ENCODE measurements at regions not wholly inside any gene's neighbourhood (a gene's known extent, or its start where the extent isn't known, plus 50 kb on each side); places are given as distances from the start of the nearest gene placed in this dataset.

GRCh38 chr10:123583639-123584418 lies 82.3 kb upstream of the GPR26 start:
- BruUV-seq (replicated peaks): no TSS peak
- no peaks in the 10 kb centered on the region for H3K9me3 ChIP-seq (replicated peaks; ENCODE audit: control insufficient read depth, insufficient read depth, low read length)
- TF ChIP-seq MYC (IDR thresholded peaks at IDR 0.05; ENCODE audit: low read depth, low read length) (no peak), CTCF (IDR thresholded peaks at IDR 0.05; ENCODE audit: extremely low read depth in 1 of 2, insufficient read depth in 1 of 2, low read depth in 1 of 2, low read length in 2 of 2) (peak; percentile 79 to 90)
- H3K36me3 ChIP-seq (ENCODE audit: control insufficient read depth in 2 of 2, extremely low read depth in 1 of 2, insufficient read depth in 2 of 2, low read length in 2 of 2): no peaks in the 10 kb centered on the region
- H3K9ac ChIP-seq (replicated peaks; ENCODE audit: extremely low read depth, insufficient read depth, low read length): no peak overlapping the region
- intact Hi-C loops (cut with micrococcal nuclease): loop anchor here (1.0 to 2.0 kb wide), 3 partner anchors 282 to 819 kb away; no protein-coding TSS in a partner anchor
- ChIA-PET CTCF (interaction anchor here (2.1 to 6.7 kb wide), 5 partner anchors 378 to 805 kb away, joined by 6 to 122 read pairs (median 16); no protein-coding TSS in a partner anchor), POLR2A (no interaction called here)
- peaks cover 0 to 1% of the 10 kb centered on the region in 2 experiments for H3K27me3 ChIP-seq (ENCODE audit: control insufficient read depth in 2 of 2, insufficient read depth in 2 of 2, low read length in 2 of 2)
- H3K4me3 ChIP-seq (replicated peaks in 1 of 3; ENCODE audit: insufficient read depth in 1 of 3, low read depth in 1 of 3, low read length in 3 of 3): no peak overlapping the region
- no peak overlapping the region for H3K4me2 ChIP-seq (ENCODE audit: insufficient read depth, low read length)
- peak; percentile 55 for DNase-seq (ENCODE audit: low read depth, low spot score)
- H3K27ac ChIP-seq (ENCODE audit: insufficient read depth, low read depth, low read length): no peak overlapping the region
- H3K9me1 ChIP-seq (replicated peaks; ENCODE audit: control insufficient read depth, extremely low read depth, insufficient read depth, low read length): no peaks in the 10 kb centered on the region
- peak; percentile 90 for FAIRE-seq
- H3K4me1 ChIP-seq (ENCODE audit: control insufficient read depth, extremely low read depth, insufficient read depth, low read length): no peaks in the 10 kb centered on the region
- dilution Hi-C loops (cut with MboI; ENCODE audit: extremely low pct_ligation_motif_present, low sequenced_read_pairs): no loop called here
- no peaks in the 10 kb centered on the region for H3K79me2 ChIP-seq (ENCODE audit: control insufficient read depth, insufficient read depth, low read length)
- no peak overlapping the region for H2AFZ ChIP-seq (ENCODE audit: low read depth, low read length)
- no peaks in the 10 kb centered on the region for H4K20me1 ChIP-seq (replicated peaks; ENCODE audit: control insufficient read depth, extremely low read depth, insufficient read depth, low read length)

GRCh38 chr10:123584419-123584775 lies 81.8 kb upstream of the GPR26 start:
- Histone ChIP-seq H3K4me3 (replicated peaks in 1 of 3; ENCODE audit: insufficient read depth in 1 of 3, low read depth in 1 of 3, low read length in 3 of 3) (no peak overlapping the region), H3K9me3 (replicated peaks; ENCODE audit: control insufficient read depth, insufficient read depth, low read length) (no peaks in the 10 kb centered on the region), H3K27ac (ENCODE audit: insufficient read depth, low read depth, low read length) (no peak overlapping the region), H3K9me1 (replicated peaks; ENCODE audit: control insufficient read depth, extremely low read depth, insufficient read depth, low read length) (no peaks in the 10 kb centered on the region), H3K36me3 (ENCODE audit: control insufficient read depth in 2 of 2, extremely low read depth in 1 of 2, insufficient read depth in 2 of 2, low read length in 2 of 2) (no peaks in the 10 kb centered on the region), H3K4me2 (ENCODE audit: insufficient read depth, low read length) (no peak overlapping the region), H3K27me3 (ENCODE audit: control insufficient read depth in 2 of 2, insufficient read depth in 2 of 2, low read length in 2 of 2) (peaks cover 0 to 1% of the 10 kb centered on the region in 2 experiments), H3K4me1 (ENCODE audit: control insufficient read depth, extremely low read depth, insufficient read depth, low read length) (no peaks in the 10 kb centered on the region), H3K9ac (replicated peaks; ENCODE audit: extremely low read depth, insufficient read depth, low read length) (no peak overlapping the region), H2AFZ (ENCODE audit: low read depth, low read length) (no peak overlapping the region), H3K79me2 (ENCODE audit: control insufficient read depth, insufficient read depth, low read length) (no peaks in the 10 kb centered on the region), H4K20me1 (replicated peaks; ENCODE audit: control insufficient read depth, extremely low read depth, insufficient read depth, low read length) (no peaks in the 10 kb centered on the region)
- dilution Hi-C loops (cut with MboI; ENCODE audit: extremely low pct_ligation_motif_present, low sequenced_read_pairs) (no loop called here), intact Hi-C loops (cut with micrococcal nuclease) (no loop called here)
- ChIA-PET CTCF (interaction anchor here (1.2 to 6.7 kb wide), 4 partner anchors 377 to 805 kb away, joined by 8 to 122 read pairs (median 16); no protein-coding TSS in a partner anchor), POLR2A (no interaction called here)
- DNase-seq (ENCODE audit: low read depth, low spot score): no peak
- no TSS peak for BruUV-seq (replicated peaks)
- TF ChIP-seq JUN (IDR thresholded peaks at IDR 0.05; ENCODE audit: borderline replicate concordance, insufficient read depth, insufficient read length, low read depth): no peak
- TF ChIP-seq POLR2AphosphoS5 (IDR thresholded peaks at IDR 0.05; ENCODE audit: insufficient read depth, low read depth, low read length): no peak
- TF ChIP-seq GATA2 (IDR thresholded peaks at IDR 0.05; ENCODE audit: insufficient read depth, insufficient read length, low read depth, low read length): no peak
- no peak for TF ChIP-seq EZH2 (IDR thresholded peaks at IDR 0.05; ENCODE audit: borderline replicate concordance, low read depth, low read length, severe bottlenecking)
- no peak for TF ChIP-seq FOS (IDR thresholded peaks at IDR 0.05; ENCODE audit: borderline replicate concordance, insufficient read depth, low read length)
- TF ChIP-seq MYC (IDR thresholded peaks at IDR 0.05; ENCODE audit: low read depth, low read length): no peak
- TF ChIP-seq POLR2A (IDR thresholded peaks at IDR 0.05; ENCODE audit: low read depth, low read length): no peak
- TF ChIP-seq, protein P1, sequence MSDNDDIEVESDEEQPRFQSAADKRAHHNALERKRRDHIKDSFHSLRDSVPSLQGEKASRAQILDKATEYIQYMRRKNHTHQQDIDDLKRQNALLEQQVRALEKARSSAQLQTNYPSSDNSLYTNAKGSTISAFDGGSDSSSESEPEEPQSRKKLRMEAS (IDR thresholded peaks at IDR 0.05; ENCODE audit: insufficient read depth, insufficient read length): no peak
- no peak for TF ChIP-seq CTCF (IDR thresholded peaks at IDR 0.05; ENCODE audit: extremely low read depth in 1 of 2, insufficient read depth in 1 of 2, low read depth in 1 of 2, low read length in 2 of 2)
- FAIRE-seq: no peak
